Fibroblast of skin of abdomen (primary cell): ENCODE measurements at regions not wholly inside any gene's neighbourhood (a gene's known extent, or its start where the extent isn't known, plus 50 kb on each side); places are given as distances from the start of the nearest gene placed in this dataset.

Experiments
- DNase-seq: peaks from one replicate; pipeline ENCODE4 v3.0.0-alpha.2; 2013

GRCh38 chr22:22396741-22397291, 111.7 kb downstream of the ZNF280B start:
- DNase-seq: no peak

GRCh38 chr22:22397292-22397870, 111.2 kb downstream of the ZNF280B start:
- no peak for DNase-seq

- no peak for DNase-seq
These were observed 110.5 kb downstream of the ZNF280B start for GRCh38 chr22:22397875-22398524.

- no peak for DNase-seq
These were observed 109.8 kb downstream of the ZNF280B start for GRCh38 chr22:22398530-22399327.

- no peak for DNase-seq
These were observed 108.4 kb downstream of the ZNF280B start for GRCh38 chr22:22400099-22400498.

GRCh38 chr22:22400964-22401363, 107.6 kb downstream of the ZNF280B start:
- DNase-seq: no peak

- no peak for DNase-seq
These were observed 107.2 kb downstream of the ZNF280B start for GRCh38 chr22:22401381-22401780.

GRCh38 chr22:22403306-22403705, 105.2 kb downstream of the ZNF280B start:
- no peak for DNase-seq

- no peak for DNase-seq
These were observed 104.8 kb downstream of the ZNF280B start for GRCh38 chr22:22403771-22404170.

GRCh38 chr22:22404598-22405284, 103.8 kb downstream of the ZNF280B start:
- DNase-seq: no peak

GRCh38 chr22:22406445-22407027, 102.0 kb downstream of the ZNF280B start:
- no peak for DNase-seq

- no peak for DNase-seq
These were observed 101.5 kb downstream of the ZNF280B start for GRCh38 chr22:22407061-22407460.

- no peak for DNase-seq
These were observed 100.3 kb downstream of the ZNF280B start for GRCh38 chr22:22408269-22408668.

GRCh38 chr22:22408731-22409696, 99.5 kb downstream of the ZNF280B start:
- DNase-seq: peak; percentile 4

GRCh38 chr22:22410121-22410520, 98.4 kb downstream of the ZNF280B start:
- DNase-seq: no peak

- no peak for DNase-seq
These were observed 97.9 kb downstream of the ZNF280B start for GRCh38 chr22:22410677-22411076.

- no peak for DNase-seq
These were observed 94.3 kb downstream of the ZNF280B start for GRCh38 chr22:22414266-22414665.

- no peak for DNase-seq
These were observed 90.9 kb downstream of the ZNF280B start for GRCh38 chr22:22417495-22418162.

GRCh38 chr22:22418163-22418549, 90.4 kb downstream of the ZNF280B start:
- DNase-seq: no peak

GRCh38 chr22:22418957-22419356, 89.6 kb downstream of the ZNF280B start:
- no peak for DNase-seq

GRCh38 chr22:22420580-22420979, 88.0 kb downstream of the ZNF280B start:
- no peak for DNase-seq
